IgD-negative memory B cell (primary cell): ENCODE measurements at regions not wholly inside any gene's neighbourhood (a gene's known extent, or its start where the extent isn't known, plus 50 kb on each side); places are given as distances from the start of the nearest gene placed in this dataset.
"Not testable (repeated sequence)": the region's sequence is repeated elsewhere in the genome, so short reads cannot be mapped to it uniquely, and the experiment has no call there.

Experiments
- H3K27ac Mint-ChIP-seq, 3 donors: one replicate each; pipeline ENCODE4 v1.8.0; 2020 to 2022; ENCODE audit warnings: mild to moderate bottlenecking in 3 of 3, mixed read lengths in 3 of 3, moderate library complexity in 1 of 3
- H3K27me3 Mint-ChIP-seq: one replicate; pipeline ENCODE4 v1.8.0; 2021; ENCODE audit warnings: mixed read lengths
- H3K36me3 Mint-ChIP-seq: one replicate; pipeline ENCODE4 v1.8.0; 2020; ENCODE audit warnings: mild to moderate bottlenecking, mixed read lengths
- H3K4me1 Mint-ChIP-seq, 3 donors: one replicate each; pipeline ENCODE4 v1.8.0; 2020 to 2022; ENCODE audit warnings: mixed read lengths in 3 of 3, mild to moderate bottlenecking in 1 of 3
- H3K4me3 Mint-ChIP-seq, 4 donors: one replicate each; pipeline ENCODE4 v1.8.0; 2020 to 2022; ENCODE audit warnings: mild to moderate bottlenecking in 4 of 4, mixed read lengths in 4 of 4, moderate library complexity in 3 of 4
- H3K9me3 Mint-ChIP-seq, 3 donors: one replicate each; pipeline ENCODE4 v1.8.0; 2020 to 2021; ENCODE audit warnings: mixed read lengths in 3 of 3, mild to moderate bottlenecking in 1 of 3

DNA sequence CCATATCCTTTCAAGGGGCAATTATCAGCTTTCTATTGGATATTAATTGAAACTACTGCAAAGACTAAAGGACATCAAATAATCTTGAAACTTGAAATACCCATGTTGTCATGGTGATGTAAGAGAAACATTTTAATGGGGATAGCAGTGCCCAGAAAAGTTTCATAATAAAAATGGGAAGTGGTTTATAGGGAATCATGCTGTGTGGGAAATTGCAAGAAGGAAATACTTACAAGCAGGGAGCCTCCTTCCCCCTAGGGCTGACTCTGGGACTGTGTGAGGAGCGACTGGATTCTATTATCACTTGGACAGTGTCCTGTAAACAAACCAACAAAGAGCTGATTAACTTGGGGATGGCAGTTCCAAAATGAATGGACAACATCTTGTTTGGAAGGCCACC lies 1393.1 kb upstream of the GOT2 start:
- Mint-ChIP-seq H3K9me3 (peaks cover 2 to 12% (median 9%) of the 10 kb centered on the region in 3 donors), H3K4me3 (no peak overlapping the region), H3K27me3 (no peaks in the 10 kb centered on the region), H3K36me3 (peaks cover 1% of the 10 kb centered on the region), H3K4me1 (no peaks in the 10 kb centered on the region), H3K27ac (no peak overlapping the region)

- H3K27ac Mint-ChIP-seq, H3K4me1 Mint-ChIP-seq, H3K27me3 Mint-ChIP-seq, H3K4me3 Mint-ChIP-seq, H3K36me3 Mint-ChIP-seq: not testable (repeated sequence)
- peaks cover 5 to 12% (median 9%) of the 10 kb centered on the region in 3 donors for H3K9me3 Mint-ChIP-seq
These were observed 1392.0 kb upstream of the GOT2 start for GRCh38 chr16:60126115-60126514.

DNA sequence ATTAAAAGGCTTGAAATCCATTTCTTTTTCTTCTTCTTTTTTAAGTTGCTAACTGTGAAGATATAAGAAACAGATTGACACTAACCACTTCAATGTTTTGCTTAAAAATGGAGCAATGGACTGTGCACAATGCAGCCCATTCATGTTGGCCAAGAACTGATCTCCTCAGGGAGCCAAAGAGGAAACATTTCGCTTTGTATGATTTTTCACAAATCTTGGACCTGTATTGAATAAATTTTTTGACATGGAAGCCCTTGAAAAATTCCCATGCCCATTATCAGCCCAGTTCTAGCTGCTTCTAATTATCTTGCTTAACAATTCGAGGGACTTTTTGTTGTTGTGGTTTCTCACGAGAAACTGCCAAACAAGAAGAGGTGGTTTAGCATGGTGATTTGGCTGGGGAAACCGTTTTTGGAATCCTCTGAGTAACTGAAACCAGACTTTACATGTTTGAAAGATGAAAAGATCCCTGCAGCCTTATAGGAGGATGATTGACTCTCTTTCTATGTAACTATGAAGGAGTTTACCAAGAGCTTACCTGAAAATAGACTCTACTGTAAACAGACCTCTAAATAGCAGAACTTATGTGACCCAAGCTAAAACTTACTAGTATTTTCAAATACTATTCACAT lies 1389.4 kb upstream of the GOT2 start:
- H3K9me3 Mint-ChIP-seq: peaks cover 7 to 12% (median 9%) of the 10 kb centered on the region in 3 donors
- H3K36me3 Mint-ChIP-seq: peaks cover 1% of the 10 kb centered on the region
- H3K4me3 Mint-ChIP-seq: no peak overlapping the region
- no peaks in the 10 kb centered on the region for H3K4me1 Mint-ChIP-seq
- no peaks in the 10 kb centered on the region for H3K27me3 Mint-ChIP-seq
- H3K27ac Mint-ChIP-seq: no peak overlapping the region

GRCh38 chr16:60120586-60120985 lies 1386.5 kb upstream of the GOT2 start:
- Mint-ChIP-seq H3K4me1 (no peaks in the 10 kb centered on the region), H3K27ac (no peak overlapping the region), H3K27me3 (no peaks in the 10 kb centered on the region), H3K36me3 (peaks cover 1% of the 10 kb centered on the region), H3K4me3 (no peak overlapping the region), H3K9me3 (peaks cover 4 to 10% (median 9%) of the 10 kb centered on the region in 3 donors)

DNA sequence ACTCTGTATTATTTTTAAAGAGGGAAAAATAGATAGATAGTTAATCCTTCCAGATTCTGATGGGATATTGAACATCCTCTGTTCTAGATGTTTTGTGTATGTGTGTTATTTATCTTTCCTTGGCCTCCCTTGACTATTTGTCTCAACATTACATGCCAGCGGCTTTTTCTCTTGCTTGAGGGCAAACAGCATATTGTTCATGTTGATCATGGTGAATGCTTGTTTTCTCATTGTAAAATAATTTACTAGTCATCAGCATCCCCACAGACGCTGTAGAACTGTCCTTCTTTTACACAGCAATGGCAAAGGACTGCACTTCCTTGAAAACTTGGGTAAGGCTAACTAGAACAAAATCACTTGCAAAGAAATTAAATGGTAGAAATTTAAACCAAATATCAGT lies 1376.4 kb upstream of the GOT2 start:
- Mint-ChIP-seq H3K4me3 (no peak overlapping the region), H3K27me3 (no peaks in the 10 kb centered on the region), H3K4me1 (peaks cover 0 to 2% (median 0%) of the 10 kb centered on the region in 3 donors), H3K9me3 (peaks cover 0 to 18% (median 5%) of the 10 kb centered on the region in 3 donors), H3K27ac (no peak overlapping the region), H3K36me3 (no peaks in the 10 kb centered on the region)

DNA sequence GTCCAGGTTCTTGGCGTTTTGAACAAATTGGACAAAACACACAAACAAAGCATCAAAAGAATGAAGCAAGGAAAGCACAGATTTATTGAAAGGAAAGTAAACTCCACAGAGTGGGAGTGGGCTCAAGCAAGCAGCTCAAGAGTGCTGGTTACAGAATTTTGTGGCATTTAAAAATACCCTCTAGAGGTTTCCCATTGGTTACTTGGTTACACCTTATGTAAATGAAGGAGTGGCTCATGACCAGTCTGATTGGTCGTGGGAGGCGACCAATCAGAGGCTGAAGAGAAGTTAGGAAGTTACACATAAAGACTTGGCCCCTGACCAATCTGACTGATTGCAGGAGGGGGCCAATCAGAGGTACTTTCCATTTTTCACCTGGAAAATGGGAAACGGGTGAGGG lies 1373.8 kb upstream of the GOT2 start:
- no peak overlapping the region for H3K27ac Mint-ChIP-seq
- H3K27me3 Mint-ChIP-seq: no peaks in the 10 kb centered on the region
- no peaks in the 10 kb centered on the region for H3K36me3 Mint-ChIP-seq
- H3K4me1 Mint-ChIP-seq: peaks cover 0 to 2% (median 0%) of the 10 kb centered on the region in 3 donors
- peaks cover 2 to 18% (median 7%) of the 10 kb centered on the region in 3 donors for H3K9me3 Mint-ChIP-seq
- no peak overlapping the region for H3K4me3 Mint-ChIP-seq

DNA sequence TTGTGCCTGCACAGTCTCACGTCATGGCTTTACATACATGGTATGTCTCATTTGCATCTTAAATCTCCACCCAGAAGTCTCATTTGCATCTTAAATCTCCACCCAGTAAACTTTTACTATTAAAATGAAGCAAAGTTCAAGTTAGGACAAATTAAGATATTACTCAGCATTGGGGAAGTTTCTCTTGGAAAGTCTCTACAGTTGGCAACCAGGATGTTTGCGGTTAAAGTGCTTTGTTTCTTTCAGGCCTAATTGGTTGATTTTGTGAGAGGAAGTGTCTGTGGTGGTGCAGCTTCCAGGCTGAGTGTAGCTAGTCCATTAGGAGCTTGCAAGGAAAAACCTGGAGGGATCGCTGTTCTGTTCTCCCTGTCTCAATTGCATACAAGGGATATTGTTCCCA lies 1373.3 kb upstream of the GOT2 start:
- H3K27ac Mint-ChIP-seq: no peak overlapping the region
- H3K4me1 Mint-ChIP-seq: peaks cover 0 to 2% (median 0%) of the 10 kb centered on the region in 3 donors
- H3K9me3 Mint-ChIP-seq: peaks cover 2 to 18% (median 7%) of the 10 kb centered on the region in 3 donors
- H3K4me3 Mint-ChIP-seq: no peak overlapping the region
- no peaks in the 10 kb centered on the region for H3K27me3 Mint-ChIP-seq
- no peaks in the 10 kb centered on the region for H3K36me3 Mint-ChIP-seq

DNA sequence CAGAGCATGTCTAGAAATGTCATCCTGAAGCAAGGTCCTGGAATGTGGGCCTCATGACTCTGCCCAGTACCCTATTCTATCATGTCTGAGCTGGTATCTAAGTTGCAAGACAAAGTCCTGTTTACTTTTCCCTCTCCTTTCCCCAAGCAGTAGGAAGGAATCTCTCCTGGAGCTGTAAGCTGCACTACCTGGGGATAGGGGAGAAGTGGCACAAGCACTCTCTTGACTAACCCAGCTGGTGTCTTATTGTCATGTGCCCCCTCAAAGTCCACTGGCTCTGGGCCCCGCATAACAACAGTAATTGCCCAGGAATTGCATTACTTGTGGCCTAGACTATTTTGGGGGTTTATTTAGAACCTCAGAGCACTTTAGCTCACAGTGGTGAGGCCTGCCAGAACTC lies 1366.3 kb upstream of the GOT2 start:
- no peak overlapping the region for H3K27ac Mint-ChIP-seq
- H3K36me3 Mint-ChIP-seq: no peaks in the 10 kb centered on the region
- no peak overlapping the region for H3K4me3 Mint-ChIP-seq
- no peaks in the 10 kb centered on the region for H3K27me3 Mint-ChIP-seq
- peaks cover 8 to 19% (median 12%) of the 10 kb centered on the region in 3 donors for H3K9me3 Mint-ChIP-seq
- H3K4me1 Mint-ChIP-seq: no peaks in the 10 kb centered on the region

GRCh38 chr16:60091529-60091928 lies 1357.4 kb upstream of the GOT2 start:
- Mint-ChIP-seq H3K36me3 (no peaks in the 10 kb centered on the region), H3K27ac (no peak overlapping the region), H3K4me3 (no peak overlapping the region), H3K4me1 (no peaks in the 10 kb centered on the region), H3K9me3 (peaks cover 1 to 18% (median 4%) of the 10 kb centered on the region in 3 donors), H3K27me3 (no peaks in the 10 kb centered on the region)

DNA sequence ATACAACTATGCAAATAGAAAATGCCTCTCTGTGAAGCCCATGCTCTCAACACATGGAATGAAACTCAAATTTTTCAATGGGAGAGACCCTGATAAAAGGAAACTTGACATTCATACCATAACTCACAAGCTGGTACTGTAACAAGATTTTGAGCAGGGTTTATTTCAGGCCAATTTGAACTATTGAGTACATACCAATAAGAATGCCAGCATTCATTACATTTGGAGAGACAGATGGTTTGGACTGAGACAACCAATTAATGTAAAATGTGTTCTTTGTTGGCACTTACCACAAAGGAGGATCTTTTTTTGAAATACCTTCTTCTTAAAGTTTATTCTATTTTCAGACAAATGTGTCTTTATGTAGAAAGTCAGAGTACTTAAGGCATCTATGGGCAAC lies 1357.0 kb upstream of the GOT2 start:
- Mint-ChIP-seq H3K4me3 (no peak overlapping the region), H3K36me3 (no peaks in the 10 kb centered on the region), H3K4me1 (no peaks in the 10 kb centered on the region), H3K27me3 (no peaks in the 10 kb centered on the region), H3K27ac (no peak overlapping the region), H3K9me3 (peaks cover 1 to 18% (median 4%) of the 10 kb centered on the region in 3 donors)

DNA sequence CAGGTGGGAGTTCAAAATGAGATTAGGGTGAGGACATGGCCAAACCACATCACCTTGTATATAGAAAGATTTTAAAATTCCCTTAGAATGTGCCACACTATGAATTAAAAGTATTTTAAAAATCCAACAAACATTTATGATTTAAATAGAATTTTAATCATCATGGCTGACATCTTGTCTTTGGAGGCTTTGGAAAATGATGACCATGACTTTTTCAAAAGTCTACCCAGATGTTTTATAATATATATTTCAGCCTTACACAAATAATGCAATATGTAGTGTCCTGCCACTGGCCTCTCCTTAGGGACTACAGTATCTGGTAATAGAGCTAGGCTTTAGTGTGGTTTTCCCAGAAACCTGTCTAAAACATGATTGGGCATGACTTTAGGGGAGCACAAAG lies 1353.4 kb upstream of the GOT2 start:
- Mint-ChIP-seq H3K9me3 (peaks cover 0 to 7% (median 4%) of the 10 kb centered on the region in 3 donors), H3K27me3 (no peaks in the 10 kb centered on the region), H3K27ac (no peak overlapping the region), H3K4me3 (no peak overlapping the region), H3K4me1 (no peaks in the 10 kb centered on the region), H3K36me3 (no peaks in the 10 kb centered on the region)

- peak overlapping the region in 1 of 3 donors; percentile 91 for H3K27ac Mint-ChIP-seq
- peak overlapping the region in 1 of 4 donors; percentile 51 for H3K4me3 Mint-ChIP-seq
- H3K4me1 Mint-ChIP-seq, H3K27me3 Mint-ChIP-seq, H3K36me3 Mint-ChIP-seq: not testable (repeated sequence)
- H3K9me3 Mint-ChIP-seq: peaks cover 5 to 11% (median 6%) of the 10 kb centered on the region in 3 donors
These were observed 1344.7 kb upstream of the GOT2 start for GRCh38 chr16:60078819-60079218.

DNA sequence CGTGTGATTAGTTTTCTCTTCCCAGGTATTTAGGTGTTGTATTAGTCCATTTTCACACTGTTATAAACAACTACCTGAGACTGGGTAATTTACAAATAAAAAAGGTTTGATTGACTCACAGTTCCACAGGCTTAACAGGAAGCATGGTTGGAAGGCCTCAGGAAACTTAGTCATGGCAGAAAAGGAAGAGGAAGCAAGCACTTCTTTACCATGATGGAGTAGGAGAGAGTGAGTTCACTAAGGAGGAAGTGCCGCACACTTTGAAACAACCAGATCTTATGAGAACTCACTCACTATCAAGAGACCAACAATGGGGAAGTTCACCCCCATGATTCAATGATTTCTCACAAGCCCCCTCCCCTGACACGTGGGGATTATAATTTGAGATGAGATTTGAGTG lies 1343.7 kb upstream of the GOT2 start:
- H3K4me3 Mint-ChIP-seq: no peak overlapping the region
- H3K4me1 Mint-ChIP-seq: no peaks in the 10 kb centered on the region
- H3K27ac Mint-ChIP-seq: no peak overlapping the region
- no peaks in the 10 kb centered on the region for H3K27me3 Mint-ChIP-seq
- H3K36me3 Mint-ChIP-seq: no peaks in the 10 kb centered on the region
- peaks cover 5 to 11% (median 6%) of the 10 kb centered on the region in 3 donors for H3K9me3 Mint-ChIP-seq

- no peaks in the 10 kb centered on the region for H3K36me3 Mint-ChIP-seq
- no peaks in the 10 kb centered on the region for H3K27me3 Mint-ChIP-seq
- H3K4me3 Mint-ChIP-seq: no peak overlapping the region
- no peaks in the 10 kb centered on the region for H3K4me1 Mint-ChIP-seq
- no peak overlapping the region for H3K27ac Mint-ChIP-seq
- H3K9me3 Mint-ChIP-seq: peaks cover 5 to 17% (median 6%) of the 10 kb centered on the region in 3 donors
These were observed 1340.3 kb upstream of the GOT2 start for GRCh38 chr16:60074378-60074777.

DNA sequence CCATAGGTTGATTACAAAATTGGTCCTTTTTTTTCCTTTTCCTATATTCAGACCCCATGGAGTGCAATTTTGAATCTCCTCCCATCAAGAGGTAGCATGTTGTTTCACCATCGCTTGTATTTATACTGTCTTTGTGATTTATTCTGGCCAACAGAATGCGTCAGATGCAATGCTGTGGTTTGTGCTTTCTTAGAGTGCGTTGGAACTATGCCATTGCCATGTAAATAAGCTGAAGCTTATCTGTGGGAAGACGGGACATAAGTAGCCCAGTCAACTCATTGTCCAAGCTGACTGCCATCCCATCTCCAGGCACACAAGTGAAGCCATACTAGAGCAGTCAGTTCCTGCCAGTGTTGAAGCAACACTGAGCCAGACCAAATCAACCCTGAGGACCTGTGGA lies 1339.3 kb upstream of the GOT2 start:
- peaks cover 5 to 19% (median 6%) of the 10 kb centered on the region in 3 donors for H3K9me3 Mint-ChIP-seq
- H3K4me1 Mint-ChIP-seq: no peaks in the 10 kb centered on the region

GRCh38 chr16:60064026-60064425 lies 1329.9 kb upstream of the GOT2 start:
- Mint-ChIP-seq H3K4me1 (no peaks in the 10 kb centered on the region), H3K4me3 (no peak overlapping the region), H3K27ac (no peak overlapping the region), H3K27me3 (no peaks in the 10 kb centered on the region), H3K36me3 (no peaks in the 10 kb centered on the region), H3K9me3 (peaks cover 0 to 7% (median 3%) of the 10 kb centered on the region in 3 donors)

More for the DNA sequence above, 1339.3 kb upstream of the GOT2 start:
- no peaks in the 10 kb centered on the region for H3K27me3 Mint-ChIP-seq
- H3K27ac Mint-ChIP-seq: no peak overlapping the region
- H3K4me3 Mint-ChIP-seq: no peak overlapping the region
- H3K36me3 Mint-ChIP-seq: no peaks in the 10 kb centered on the region
